ENCODE measurements at regions not wholly inside any gene's neighbourhood (a gene's known extent, or its start where the extent isn't known, plus 50 kb on each side); places are given as distances from the start of the nearest gene placed in this dataset.

DNA sequence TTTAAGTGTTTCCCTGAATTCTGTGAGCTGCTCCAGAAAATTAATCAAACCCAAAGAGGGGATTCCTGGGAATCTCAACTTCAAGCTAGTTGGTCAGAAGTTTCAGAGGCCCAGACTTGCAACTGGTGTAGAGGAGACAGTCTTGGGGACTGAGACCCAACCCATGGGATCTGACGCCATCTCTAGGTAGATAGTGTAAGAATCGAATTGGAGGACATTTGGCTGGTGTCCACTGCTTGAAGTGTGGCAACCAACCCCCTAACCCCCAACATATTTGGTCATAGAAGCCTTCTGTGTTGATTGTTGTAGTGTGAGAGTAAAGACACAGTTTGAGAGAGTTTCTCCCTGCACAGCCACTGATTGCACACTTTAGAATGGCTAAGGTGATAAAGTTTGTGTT, 103.5 kb upstream of the CARMIL1 start:
- no peaks in the 10 kb centered on the region for H3K27me3 Mint-ChIP-seq (ENCODE audit: low read depth)
- TF ChIP-seq, protein P1, sequence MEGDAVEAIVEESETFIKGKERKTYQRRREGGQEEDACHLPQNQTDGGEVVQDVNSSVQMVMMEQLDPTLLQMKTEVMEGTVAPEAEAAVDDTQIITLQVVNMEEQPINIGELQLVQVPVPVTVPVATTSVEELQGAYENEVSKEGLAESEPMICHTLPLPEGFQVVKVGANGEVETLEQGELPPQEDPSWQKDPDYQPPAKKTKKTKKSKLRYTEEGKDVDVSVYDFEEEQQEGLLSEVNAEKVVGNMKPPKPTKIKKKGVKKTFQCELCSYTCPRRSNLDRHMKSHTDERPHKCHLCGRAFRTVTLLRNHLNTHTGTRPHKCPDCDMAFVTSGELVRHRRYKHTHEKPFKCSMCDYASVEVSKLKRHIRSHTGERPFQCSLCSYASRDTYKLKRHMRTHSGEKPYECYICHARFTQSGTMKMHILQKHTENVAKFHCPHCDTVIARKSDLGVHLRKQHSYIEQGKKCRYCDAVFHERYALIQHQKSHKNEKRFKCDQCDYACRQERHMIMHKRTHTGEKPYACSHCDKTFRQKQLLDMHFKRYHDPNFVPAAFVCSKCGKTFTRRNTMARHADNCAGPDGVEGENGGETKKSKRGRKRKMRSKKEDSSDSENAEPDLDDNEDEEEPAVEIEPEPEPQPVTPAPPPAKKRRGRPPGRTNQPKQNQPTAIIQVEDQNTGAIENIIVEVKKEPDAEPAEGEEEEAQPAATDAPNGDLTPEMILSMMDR (conservative IDR thresholded peaks at IDR 0.05), result no peak
- no peak overlapping the region for H2BK15ac ChIP-seq (ENCODE audit: low read depth, low read length)

More for the DNA sequence above, 103.5 kb upstream of the CARMIL1 start:
- Histone ChIP-seq H4K20me1 (ENCODE audit: control insufficient read depth, insufficient read depth, insufficient read length) (no peaks in the 10 kb centered on the region), H2BK120ac (ENCODE audit: low read depth, low read length, poor library complexity, severe bottlenecking) (no peak overlapping the region), H3K4ac (ENCODE audit: low read depth, low read length) (no peak overlapping the region), H2BK12ac (ENCODE audit: insufficient read length, low read depth, low read length) (no peak overlapping the region), H2AFZ (ENCODE audit: low read length) (no peak overlapping the region), H3K79me1 (ENCODE audit: insufficient read depth, low read depth, low read length, poor library complexity, severe bottlenecking) (no peaks in the 10 kb centered on the region), H3K4me1 (ENCODE audit: insufficient read depth, low read length) (no peaks in the 10 kb centered on the region), H3K4me2 (ENCODE audit: insufficient read depth, insufficient read length, low read length) (no peak overlapping the region), H3K9me3 (ENCODE audit: control insufficient read depth, low read depth, low read length) (no peaks in the 10 kb centered on the region), H4K5ac (ENCODE audit: insufficient read length, low read depth, low read length) (no peak overlapping the region), H3T11ph (ENCODE audit: low read length) (no peak overlapping the region), H3K14ac (ENCODE audit: insufficient read depth, low read length) (no peak overlapping the region), H3K27me3 (ENCODE audit: insufficient read depth, low read length) (no peaks in the 10 kb centered on the region), H3K18ac (ENCODE audit: insufficient read length, low read depth, low read length) (no peak overlapping the region), H2AK5ac (ENCODE audit: insufficient read length, low read length) (no peak overlapping the region), H2BK5ac (ENCODE audit: insufficient read length, low read length) (no peak overlapping the region), H4K91ac (ENCODE audit: insufficient read length, low read depth, low read length) (no peak overlapping the region), H3K79me2 (ENCODE audit: insufficient read depth, low read length) (no peaks in the 10 kb centered on the region), H3K23me2 (ENCODE audit: insufficient read length, low read depth, low read length, poor library complexity, severe bottlenecking) (no peaks in the 10 kb centered on the region), H3K56ac (ENCODE audit: insufficient read length, low read depth, low read length) (no peak overlapping the region), H3K9ac (ENCODE audit: extremely low read depth, insufficient read length, low read length) (no peak overlapping the region), H2BK20ac (ENCODE audit: low read depth, low read length, poor library complexity, severe bottlenecking) (no peak overlapping the region), H3K27ac (ENCODE audit: insufficient read length, low read depth, low read length) (no peak overlapping the region), H3K23ac (ENCODE audit: insufficient read length, low read depth, low read length) (no peak overlapping the region), H4K8ac (replicated peaks; ENCODE audit: insufficient read length, low read depth, low read length) (no peak overlapping the region)
- H3K27ac Mint-ChIP-seq, result peak overlapping the region in 1 of 3 experiments; percentile 70; a peak in 1 of 7 replicates
- H3K9me3 Mint-ChIP-seq, result no peaks in the 10 kb centered on the region
- H3K4me1 Mint-ChIP-seq, result no peaks in the 10 kb centered on the region
- no peak overlapping the region for H3K4me3 Mint-ChIP-seq
- WGBS (ENCODE audit: extremely low coverage, insufficient read length, low lambda C conversion rate), result no CpG with 5 or more reads among the region's 2 CpGs
- H3K36me3 Mint-ChIP-seq (ENCODE audit: insufficient read depth in 1 of 3, low read depth in 3 of 3), result no peaks in the 10 kb centered on the region; a peak in 1 of 7 replicates
- DNase-seq, result no peak

Data from H9 (cell line).